ENCODE measurements at regions not wholly inside any gene's neighbourhood (a gene's known extent, or its start where the extent isn't known, plus 50 kb on each side); places are given as distances from the start of the nearest gene placed in this dataset.

GRCh38 chr7:79828866-79829265 lies 305.8 kb upstream of the GNAI1 start:
- Histone ChIP-seq H3K36me3 (no peaks in the 10 kb centered on the region), H3K27me3 (no peaks in the 10 kb centered on the region), H3K9me3 (no peaks in the 10 kb centered on the region), H3K4me3 (no peak overlapping the region), H3K27ac (no peak overlapping the region), H3K4me1 (no peaks in the 10 kb centered on the region)
- TF ChIP-seq POLR2A (IDR thresholded peaks at IDR 0.05) (no peak), CTCF (IDR thresholded peaks at IDR 0.05) (no peak)
- DNase-seq, result no peak

DNA sequence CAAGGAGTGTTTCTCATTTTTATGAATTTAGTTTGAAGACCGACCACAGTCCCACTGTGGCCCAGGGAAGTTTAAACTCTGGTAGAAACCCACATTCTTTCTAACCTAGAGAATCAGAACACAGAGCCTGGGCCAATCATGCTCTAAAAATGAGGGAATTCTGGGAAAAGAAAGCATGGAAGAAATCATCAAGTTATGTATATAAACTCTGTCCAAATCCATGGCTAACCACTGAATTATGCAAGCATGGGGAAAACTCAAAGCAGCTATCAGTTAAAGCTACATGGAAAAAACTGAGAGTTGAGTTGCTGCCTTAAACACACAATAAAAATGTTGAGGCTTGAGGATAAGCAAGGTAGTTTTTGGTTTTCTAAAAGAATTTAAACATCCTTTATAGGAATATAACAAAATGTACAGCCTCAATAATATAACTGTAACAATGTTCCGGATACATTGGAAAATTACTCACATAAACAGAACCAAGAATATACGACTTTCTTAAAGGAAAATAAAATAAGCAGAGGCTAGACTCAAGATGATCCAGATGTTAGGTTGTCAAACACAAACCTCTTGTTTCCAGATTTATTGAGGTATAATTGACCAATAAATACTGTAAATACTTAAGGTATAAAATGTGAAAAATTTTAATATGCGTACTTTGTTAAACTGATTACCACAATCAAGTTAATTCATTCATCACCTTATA lies 311.2 kb upstream of the GNAI1 start:
- no peak overlapping the region for H3K4me3 ChIP-seq
- H3K4me1 ChIP-seq, result no peaks in the 10 kb centered on the region
- no peak for DNase-seq
- H3K27ac ChIP-seq, result no peak overlapping the region
- TF ChIP-seq CTCF (IDR thresholded peaks at IDR 0.05) (no peak), POLR2A (IDR thresholded peaks at IDR 0.05) (no peak)
- no peaks in the 10 kb centered on the region for H3K9me3 ChIP-seq
- H3K36me3 ChIP-seq, result no peaks in the 10 kb centered on the region
- no peaks in the 10 kb centered on the region for H3K27me3 ChIP-seq

DNA sequence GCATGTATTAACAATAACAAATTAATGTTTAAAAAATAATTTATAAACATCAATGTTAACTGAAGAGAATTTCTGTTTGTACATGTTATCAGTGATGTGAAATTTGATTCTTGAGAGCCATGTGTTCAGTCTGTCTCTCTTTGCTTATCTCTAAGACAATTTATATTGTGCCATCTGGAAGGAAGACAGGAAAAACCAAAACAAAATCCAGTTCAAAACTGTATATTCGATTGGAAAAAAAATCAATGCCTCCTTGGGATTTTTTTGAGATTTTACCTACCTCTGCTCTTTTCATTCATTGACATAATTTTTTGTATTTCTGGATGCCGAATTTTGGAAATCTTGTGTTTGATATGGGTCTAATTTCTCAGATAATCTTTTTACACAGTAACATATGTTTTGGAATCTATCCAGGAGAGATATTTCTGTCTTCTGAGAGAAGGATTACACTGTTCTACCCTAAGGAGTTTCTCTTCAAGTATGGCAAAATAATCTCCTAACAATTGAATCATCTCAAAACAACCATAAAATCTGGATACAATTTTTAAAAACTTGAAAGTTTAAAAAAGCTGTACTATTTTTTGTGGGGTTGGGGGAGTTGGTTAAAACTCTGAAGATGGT lies 311.9 kb upstream of the GNAI1 start:
- Histone ChIP-seq H3K27me3 (no peaks in the 10 kb centered on the region), H3K4me3 (no peak overlapping the region)

GRCh38 chr7:79820387-79820786 lies 314.2 kb upstream of the GNAI1 start:
- H3K4me3 ChIP-seq, result no peak overlapping the region
- no peaks in the 10 kb centered on the region for H3K9me3 ChIP-seq
- no peak overlapping the region for H3K27ac ChIP-seq
- H3K36me3 ChIP-seq, result no peaks in the 10 kb centered on the region
- no peaks in the 10 kb centered on the region for H3K27me3 ChIP-seq
- H3K4me1 ChIP-seq, result no peaks in the 10 kb centered on the region
- peak in 2 of 3 donors; percentile 44 to 48 for DNase-seq
- TF ChIP-seq POLR2A (IDR thresholded peaks at IDR 0.05), result no peak
- no peak for TF ChIP-seq CTCF (IDR thresholded peaks at IDR 0.05)

More for the DNA sequence above, 311.9 kb upstream of the GNAI1 start:
- Histone ChIP-seq H3K4me1 (no peaks in the 10 kb centered on the region), H3K36me3 (no peaks in the 10 kb centered on the region), H3K9me3 (no peaks in the 10 kb centered on the region), H3K27ac (no peak overlapping the region)
- TF ChIP-seq CTCF (IDR thresholded peaks at IDR 0.05) (no peak), POLR2A (IDR thresholded peaks at IDR 0.05) (no peak)
- DNase-seq, result no peak

DNA sequence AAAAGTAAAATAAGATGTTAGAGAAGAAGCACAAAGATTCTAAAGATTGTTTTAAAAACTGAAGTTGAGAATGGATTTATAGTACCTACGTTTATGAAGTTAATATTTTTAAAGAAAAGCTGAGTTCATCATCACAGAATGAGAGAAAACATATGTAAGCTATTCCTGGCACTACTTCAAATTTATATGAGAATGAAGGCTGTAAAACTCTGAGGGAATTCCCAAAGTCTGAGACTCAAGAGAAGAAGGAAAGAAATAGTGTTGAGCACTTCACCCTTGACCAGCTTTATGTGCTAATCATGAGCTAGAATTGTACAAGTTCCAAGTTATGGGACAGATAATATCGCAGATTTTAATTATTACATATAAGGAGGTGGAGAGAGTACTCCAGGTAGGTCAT lies 323.7 kb upstream of the GNAI1 start:
- H3K9me3 ChIP-seq, result no peaks in the 10 kb centered on the region
- H3K27ac ChIP-seq, result no peak overlapping the region
- H3K27me3 ChIP-seq, result no peaks in the 10 kb centered on the region
- no peak for DNase-seq
- no peaks in the 10 kb centered on the region for H3K4me1 ChIP-seq
- TF ChIP-seq CTCF (IDR thresholded peaks at IDR 0.05) (no peak), POLR2A (IDR thresholded peaks at IDR 0.05) (no peak)
- H3K36me3 ChIP-seq, result no peaks in the 10 kb centered on the region
- H3K4me3 ChIP-seq, result no peak overlapping the region

All from Peyer's patch (tissue), 4 donors.